DMS79 (cell line): ENCODE measurements at regions not wholly inside any gene's neighbourhood (a gene's known extent, or its start where the extent isn't known, plus 50 kb on each side); places are given as distances from the start of the nearest gene placed in this dataset.

Source experiments
- DNase-seq: peaks from one replicate; lab custom pipeline; 2025; lab: John Stamatoyannopoulos, UW

DNA sequence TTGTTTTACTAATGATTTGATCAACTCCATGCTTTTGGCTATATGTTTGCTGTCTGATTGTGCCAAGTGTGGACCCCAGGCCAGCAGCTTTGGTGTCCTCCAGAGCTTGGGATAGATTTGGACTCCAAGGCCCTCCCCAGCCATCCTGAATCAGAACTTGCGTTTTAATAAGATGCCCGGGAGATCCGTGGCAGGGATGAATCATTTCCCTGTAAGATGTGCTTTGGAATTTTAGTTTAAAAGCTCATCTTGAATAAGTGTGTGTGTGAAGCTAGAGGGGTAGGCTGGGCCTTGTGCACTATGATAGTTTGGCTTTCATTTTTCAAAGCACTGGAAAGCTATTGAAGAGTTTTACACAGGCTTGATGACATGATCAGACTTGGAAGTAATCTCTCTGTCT, 66.2 kb upstream of the SDK1 start:
- DNase-seq, result no peak

DNA sequence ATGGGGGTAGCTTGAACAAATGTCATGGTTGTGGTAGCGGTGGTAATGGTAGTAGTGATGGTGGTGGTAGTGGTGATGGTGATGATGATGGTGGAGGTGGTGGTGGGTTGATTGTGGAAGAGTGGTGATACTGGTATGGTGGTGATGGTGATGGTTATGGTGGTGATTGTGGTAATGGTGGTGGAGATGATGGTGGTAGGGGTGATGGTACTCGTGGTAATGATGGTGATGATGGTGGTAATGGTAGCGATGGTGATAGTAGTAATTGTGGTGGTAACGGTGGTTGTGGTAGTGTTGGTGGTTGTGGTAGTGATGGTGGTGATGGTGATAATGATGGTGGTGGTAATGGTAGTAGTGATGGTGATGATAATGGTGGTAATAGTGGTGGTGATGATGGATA, 65.7 kb upstream of the SDK1 start:
- DNase-seq, result no peak

DNA sequence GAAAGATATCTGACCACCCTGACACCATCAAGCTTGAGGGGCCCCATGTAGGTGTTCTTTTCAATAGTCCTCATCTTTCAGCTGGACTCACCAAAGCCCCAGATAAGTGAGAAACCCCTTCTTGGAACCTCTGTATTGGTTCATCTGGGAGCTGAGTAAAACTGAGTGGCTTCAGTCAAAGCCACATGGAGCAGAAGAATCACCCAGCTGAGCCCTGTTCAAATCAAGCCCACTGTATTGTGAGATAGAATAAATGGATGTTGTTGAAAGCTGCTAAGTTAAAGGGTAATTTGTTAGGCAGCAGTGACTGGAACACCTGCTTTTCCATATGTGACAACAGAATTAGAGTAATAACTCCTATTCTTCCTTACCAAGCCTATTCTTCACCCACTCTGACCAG, 64.8 kb upstream of the SDK1 start:
- no peak for DNase-seq

DNA sequence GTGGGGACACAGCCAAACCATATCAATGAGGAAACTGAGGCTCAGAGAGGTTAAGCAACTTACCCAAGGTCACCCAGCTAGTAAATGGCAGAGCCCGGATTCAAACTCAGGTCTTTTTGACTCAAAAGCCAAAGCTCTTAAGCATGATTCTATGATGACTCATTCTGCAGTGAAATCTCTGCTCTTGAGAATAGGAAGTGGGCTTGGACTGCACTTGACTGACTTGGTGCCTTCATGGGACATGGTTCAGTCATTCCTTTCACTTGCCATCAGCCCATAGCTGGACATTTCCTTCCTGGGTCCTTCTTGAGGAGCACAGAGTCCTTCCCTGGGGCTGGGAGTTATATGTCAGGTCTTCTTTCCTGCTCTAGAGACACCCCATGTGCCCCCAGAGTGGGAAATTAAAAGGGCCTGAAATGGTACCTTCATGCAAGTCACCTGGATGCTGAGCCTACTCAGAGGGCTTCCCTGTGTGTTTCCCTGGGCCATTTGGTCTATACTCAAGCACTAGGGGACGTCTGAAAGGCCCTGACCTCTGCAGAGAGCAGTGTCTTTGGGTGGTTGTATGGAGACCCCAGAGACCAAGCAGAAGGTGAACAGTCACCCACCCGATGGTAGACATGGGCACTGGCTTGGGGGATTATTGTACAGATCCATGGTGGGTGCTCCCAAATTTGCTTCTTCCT, 62.4 kb upstream of the SDK1 start:
- no peak for DNase-seq

DNA sequence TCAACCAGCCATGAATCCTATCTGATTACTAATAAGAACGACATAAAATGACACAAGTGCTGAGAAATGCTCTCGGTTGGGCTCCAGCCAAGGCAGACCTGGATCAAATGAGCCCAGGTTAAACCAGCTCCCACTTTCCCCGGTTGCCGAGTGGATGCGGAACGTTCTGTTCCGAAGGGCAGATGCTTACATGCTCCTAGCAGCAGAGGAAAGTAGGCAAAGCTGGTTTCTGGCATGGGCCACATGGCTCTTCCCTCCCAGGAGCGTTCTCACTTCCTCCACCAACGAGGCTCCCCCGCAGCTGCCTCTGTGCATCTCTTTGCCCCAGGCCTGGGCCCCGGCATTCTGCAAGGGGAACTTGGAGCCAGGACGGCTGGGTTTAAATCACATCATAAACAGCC, 61.8 kb upstream of the SDK1 start:
- peak; percentile 16 for DNase-seq

DNA sequence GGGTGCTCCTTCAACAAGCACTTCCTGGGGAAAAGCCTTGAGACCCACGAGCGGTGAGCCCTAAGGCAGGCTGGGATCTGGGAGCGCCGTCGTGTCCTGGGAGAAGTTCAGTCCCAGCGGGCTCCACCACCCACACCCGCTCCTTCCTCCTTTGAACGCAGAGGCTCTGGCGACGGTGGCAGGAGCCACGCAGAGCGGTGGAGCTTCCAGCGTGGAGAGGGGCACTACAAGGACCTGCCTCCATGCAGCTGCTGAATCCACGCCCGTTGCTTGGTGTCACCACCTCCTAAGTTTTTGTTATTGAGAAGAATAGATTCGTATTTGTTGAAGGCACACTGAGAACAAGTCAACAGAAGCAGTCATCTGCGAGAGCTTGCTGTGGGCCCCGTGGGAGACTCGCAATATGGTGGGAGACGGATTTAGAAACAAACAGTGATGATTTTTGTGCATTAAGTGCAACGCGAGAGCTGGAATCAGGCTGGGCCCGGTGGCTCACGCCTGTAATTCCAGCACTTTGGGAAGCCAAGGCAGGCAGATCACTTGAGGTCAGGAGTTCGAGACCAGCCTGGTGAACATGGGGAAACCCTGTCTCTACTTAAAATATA, 60.1 kb upstream of the SDK1 start:
- DNase-seq, result no peak

DNA sequence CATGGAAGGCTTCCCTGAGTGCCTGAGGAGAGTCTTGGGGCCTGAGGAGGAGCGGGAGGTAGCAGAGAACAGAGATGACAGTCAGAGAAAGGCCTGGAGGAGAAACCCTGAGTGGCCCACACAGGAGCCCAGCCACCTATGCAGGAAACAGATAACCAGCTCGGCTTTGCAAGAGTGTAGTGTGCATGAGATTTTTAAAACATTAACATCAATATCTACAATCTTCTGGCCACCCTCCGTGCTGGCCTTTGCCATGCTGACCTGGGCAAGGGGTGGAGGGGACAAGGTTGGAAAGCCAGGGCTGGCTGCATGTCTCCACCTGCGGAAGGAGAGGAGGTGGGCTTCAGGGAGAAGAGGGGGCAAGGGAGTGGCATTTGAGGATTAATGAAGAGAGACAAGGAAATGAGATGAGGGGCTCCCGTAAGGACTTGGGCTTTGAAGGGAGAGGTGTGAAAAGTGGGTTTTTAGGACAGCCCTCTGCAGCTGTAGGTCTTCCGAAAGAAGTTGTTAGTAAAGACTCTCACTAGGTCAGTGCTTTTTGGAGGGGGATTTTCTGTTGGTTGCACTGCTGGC, 59.3 kb upstream of the SDK1 start:
- no peak for DNase-seq

DNA sequence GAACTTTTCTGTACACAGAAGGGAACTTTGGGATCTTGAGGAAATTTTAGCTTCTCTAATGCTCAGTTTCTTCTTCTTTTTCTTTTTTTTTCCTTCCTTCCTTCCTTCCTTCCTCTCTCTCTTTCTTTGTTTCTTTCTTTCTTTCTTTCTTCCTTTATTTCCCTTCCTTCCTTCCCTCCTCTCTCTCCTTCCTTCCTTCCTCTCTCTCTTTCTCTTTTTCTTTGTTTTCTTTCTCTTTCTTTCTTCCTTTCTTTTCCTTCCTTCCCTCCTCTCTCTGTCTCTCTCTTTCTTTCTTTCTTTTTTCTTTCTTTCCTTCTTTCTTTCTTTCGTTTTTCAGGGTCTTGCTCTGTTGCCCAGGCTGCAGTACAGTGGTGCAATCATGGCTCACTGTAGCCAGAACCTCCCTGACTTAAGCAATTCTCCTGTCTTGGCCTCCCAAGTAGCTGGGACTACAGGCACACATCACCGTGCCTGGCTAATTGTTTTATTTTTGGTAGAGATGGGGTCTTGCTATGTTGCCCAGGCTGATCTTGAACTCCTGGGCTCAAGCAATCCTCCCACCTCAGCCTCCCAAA, 58.6 kb upstream of the SDK1 start:
- no peak for DNase-seq

DNA sequence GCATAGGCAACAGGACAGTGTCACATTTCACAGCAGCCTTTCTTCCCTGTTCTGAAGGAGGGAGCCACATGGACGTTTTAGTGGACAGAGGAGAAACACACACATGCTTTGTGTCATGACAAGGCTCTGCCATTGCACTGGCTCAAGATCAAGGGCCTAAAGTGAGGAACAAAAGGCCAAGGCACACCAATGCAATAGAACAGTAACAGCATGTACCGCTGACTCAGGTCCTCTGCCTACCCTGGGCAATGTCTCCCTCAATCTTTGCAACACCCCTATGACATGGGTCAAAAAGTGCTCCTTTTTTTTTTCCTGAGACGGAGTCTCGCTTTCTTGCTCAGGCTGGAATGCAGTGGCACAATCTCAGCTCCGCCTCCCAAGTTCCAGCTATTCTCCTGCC, 57.8 kb upstream of the SDK1 start:
- DNase-seq, result no peak

DNA sequence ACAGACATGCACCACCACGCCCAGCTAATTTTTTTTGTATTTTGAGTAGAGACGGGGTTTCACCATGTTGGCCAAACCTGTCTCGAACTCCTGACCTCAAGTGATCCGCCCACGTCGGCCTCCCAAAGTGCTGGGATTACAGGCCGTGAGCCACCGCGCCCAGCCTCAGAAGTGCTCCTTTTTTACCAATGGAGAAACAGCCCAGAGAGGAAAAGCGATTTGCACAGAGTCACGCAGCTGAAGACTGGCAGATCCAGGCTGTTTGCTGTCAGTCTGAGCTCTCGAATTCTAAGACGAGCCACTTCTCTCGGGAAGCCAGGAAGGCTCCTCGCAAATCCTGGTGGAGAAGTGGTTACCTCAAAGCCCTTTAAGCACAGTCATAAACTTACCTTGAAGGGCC, 57.4 kb upstream of the SDK1 start:
- no peak for DNase-seq

DNA sequence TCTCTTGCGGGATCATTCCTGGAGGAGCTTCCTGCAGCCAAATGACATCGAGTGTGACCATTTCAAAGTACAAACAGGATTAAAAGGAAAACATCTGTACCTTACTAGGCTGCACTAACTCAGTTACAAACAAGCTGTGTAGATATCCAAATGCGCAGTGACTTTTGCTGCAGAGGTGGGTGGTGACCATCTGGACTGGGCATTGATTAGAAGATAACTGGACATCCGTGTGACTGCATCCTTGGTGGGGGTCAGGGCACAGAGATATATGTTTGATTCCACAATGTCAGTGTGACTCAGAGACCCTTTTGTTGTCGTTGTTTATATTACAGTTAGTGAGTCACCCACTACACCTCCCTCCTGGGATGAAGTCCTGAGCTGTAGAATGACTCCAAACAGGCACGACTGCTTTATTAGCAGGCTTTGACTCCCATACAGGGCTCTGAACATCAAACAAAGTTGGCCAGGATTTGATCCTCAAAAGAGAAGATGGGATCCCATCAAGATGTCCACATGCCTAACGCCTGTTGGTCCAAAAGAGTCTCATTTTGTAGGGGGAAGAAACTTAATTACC, 56.7 kb upstream of the SDK1 start:
- no peak for DNase-seq

DNA sequence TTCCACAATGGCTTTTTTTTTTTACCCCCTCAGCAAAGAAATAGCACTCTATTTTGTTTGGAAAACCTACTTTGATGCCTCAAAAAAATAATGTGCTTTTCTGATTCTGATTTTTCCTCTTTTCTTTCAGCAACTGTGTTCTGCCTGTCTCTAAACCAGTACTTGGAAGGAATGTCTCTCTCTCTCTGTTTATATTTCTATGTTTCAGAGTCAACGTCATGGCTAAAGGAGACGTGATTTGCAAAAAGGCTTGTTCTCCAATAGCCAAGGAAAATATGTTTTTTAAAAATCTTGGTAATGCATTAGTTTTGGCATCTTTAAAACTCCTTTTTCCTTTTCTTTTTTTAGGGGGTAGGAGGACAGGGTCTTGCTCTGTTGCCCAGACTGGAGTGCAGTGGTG, 56.0 kb upstream of the SDK1 start:
- DNase-seq, result no peak

DNA sequence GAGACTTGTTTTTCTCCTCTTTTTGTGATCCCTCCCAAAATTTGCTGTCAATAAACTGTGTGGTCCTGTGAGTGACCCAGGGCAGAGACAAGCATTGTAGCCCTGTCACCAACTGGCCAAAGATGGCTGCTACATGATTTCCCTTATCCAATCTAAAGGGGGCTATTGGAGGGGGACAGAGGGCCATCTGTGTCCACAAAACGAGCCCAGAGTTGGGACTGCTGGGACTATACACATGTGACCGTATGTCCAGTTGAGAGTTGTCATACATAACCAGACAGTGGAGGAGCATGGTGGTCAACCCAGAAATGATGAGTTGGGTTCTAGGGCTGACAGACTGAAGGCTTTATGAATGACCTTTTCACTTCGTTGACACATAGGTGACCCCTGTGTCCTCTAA, 55.3 kb upstream of the SDK1 start:
- no peak for DNase-seq

DNA sequence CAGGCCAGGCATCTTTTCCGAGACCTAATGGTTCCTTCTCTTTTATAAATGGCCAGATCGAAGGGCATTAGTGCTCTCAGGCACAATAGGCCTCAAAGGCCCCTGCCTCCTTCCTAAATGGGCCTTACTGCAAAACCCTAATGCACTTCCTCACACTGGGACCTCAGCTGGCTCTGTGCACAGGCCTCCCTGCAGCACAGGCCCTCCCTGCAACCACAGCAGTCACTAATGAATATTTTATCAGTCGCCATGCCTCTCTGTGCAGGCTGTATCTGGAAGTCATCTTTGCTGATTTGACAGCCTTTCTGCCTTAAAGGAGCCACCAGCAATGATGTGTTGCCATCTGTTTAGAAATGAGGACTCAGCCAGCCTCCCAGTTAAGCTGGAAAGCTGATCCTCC, 54.9 kb upstream of the SDK1 start:
- DNase-seq, result no peak

DNA sequence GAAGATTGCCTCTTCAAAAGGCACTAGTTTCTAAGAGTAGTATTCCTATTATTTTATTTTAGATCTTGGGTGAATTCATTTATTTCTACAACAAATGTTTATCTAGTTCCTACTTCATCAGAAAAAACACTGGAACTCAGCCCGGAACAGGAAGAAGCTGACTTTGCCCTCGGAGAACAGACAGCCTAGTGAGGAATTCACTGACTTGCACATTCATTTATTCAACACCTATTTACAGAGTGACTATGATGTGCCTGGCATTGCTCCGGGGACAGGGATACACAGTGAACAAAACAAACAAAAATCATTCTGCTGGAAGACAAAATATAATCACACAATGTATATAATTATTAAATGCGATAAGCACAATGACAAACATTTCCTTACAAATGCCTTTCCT, 54.4 kb upstream of the SDK1 start:
- DNase-seq, result no peak

DNA sequence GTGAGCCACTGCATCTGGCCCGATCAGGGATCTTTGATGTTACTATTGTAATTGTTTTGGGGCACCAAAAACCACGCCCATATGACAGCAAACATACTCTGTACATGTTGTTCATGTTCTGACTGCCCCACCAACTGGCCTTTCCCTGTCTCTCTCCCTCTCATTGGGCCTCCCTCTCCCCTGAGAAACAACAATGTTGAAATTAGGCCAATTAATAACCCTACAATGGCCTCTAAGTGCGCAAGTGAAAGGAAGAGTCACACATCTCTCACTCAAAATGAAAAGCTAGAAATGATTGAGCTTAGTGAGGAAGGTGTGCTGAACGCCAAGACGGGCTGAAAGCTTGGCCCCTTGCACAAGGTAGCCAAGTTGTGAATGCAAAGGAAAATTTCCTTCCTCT, 50.3 kb upstream of the SDK1 start:
- DNase-seq, result no peak
